Stimulated activated CD8-positive, alpha-beta memory T cell treated with anti-CD3 and anti-CD28 coated beads, Interleukin-4, amount 100 ng/mL, for 24 hours (primary cell): ENCODE measurements at regions not wholly inside any gene's neighbourhood (a gene's known extent, or its start where the extent isn't known, plus 50 kb on each side); places are given as distances from the start of the nearest gene placed in this dataset.

Experiments used
- DNase-seq: peaks from one replicate; pipeline ENCODE4 v3.0.0-alpha.2; 2020; ENCODE audit warnings: low read depth

DNA sequence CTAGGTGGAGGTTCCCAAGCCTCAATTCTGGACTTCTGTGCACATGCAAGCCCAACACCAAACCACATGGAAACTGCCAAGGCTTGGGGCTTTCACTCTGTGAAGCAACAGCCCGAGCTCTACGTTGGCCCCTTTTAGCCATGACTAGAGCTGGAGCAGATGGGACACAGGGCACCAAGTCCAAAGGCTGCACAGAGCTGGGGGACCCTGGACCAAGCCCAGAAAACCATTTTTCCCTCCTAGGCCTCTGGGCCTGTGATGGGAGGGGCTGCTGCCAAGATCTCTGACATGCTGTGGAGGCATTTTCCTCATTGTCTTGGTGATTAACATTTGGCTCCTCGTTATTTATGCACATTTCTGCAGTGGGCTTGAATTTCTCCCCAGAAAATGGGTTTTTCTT, 258.7 kb upstream of the ACTRT1 start:
- no peak for DNase-seq

DNA sequence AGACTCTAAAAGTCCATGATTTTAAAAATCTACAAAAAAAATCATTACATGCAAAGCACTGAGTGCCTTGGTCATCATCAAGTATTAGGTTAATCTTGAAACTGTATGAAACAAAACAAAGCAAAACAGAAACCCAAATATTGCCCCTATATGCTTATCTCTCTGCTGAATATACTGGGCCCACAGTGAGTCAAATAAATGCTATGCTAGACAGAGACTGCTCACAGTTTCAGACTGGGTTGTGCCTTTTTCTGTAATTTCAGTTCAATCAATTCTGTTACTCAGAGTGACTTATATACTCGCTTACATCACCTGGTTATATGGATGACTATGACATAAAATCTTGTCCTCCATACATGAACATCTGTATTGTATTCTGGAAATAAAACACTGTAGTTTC, 257.1 kb upstream of the ACTRT1 start:
- no peak for DNase-seq

DNA sequence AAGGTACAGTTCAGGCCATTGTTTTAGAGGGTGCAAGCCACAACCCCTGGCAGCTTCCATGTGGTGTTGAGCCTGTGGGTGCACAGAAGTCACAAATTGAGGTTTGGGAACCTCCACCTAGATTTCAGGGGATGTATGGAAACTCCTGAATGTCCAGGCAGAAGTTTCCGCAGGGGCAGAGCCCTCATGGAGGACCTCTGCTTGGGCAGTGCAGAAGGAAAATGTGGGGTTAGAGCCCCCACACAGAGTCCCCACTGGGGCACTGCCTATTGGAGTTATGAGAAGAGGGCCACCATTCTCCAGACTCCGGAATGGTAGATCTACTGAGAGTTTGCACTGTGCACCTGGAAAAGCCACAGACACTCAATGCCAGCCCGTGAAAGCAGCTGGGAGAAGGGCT, 242.0 kb upstream of the ACTRT1 start:
- DNase-seq = no peak

DNA sequence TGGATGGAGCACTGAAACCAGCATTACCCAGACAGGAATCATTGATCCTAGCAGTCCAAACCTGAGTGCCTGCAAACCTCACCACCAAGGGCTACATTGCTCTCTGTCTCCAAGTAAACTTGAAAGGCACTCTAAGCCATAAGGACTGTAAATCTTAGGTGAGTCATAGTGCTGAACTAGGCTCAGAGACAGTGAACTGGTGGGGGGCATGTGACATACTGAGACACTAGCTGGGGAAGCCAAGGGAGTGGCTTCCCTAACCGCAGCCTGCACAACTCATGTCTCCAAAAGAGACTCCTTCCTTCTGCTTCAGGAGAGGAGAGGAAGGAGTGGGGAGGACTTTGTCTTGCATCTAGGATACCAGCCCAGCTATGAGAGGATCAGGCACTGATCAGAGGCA, 235.5 kb upstream of the ACTRT1 start:
- no peak for DNase-seq

DNA sequence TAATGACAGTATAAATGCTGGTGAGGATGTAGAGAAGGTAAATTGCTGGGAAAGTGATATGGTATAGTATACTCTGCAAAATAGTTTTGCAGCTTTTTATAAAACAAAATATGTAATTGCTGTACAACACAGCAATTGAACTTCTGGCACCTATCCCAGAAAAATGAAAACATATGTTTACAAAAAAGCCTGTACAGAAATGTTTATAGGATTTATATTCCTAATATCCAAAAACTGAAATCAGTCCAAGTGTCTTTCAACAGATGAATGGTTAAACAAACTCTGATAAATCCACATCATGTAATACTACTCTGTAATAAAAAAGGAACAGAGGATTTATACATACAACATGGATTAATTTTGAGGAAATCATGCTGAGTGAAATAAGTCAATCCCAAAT, 198.4 kb upstream of the ACTRT1 start:
- DNase-seq = no peak

DNA sequence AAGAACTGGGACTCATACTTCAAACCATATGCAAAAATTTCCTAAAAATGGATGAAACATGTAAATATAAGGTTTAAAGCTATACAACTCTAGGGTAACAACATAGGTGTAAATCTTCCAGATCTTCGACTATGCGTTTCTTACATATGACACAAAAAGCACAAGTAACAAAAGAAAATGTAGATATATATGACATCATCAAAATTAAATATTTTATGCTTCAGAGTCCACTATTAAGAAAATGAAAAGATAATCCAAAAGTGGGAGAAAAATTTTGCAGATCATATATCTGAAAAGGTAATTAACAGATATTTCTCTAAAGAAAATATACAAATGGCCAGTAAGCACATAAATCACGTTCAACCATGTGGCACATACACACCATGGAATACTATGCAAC, 164.2 kb upstream of the ACTRT1 start:
- no peak for DNase-seq

DNA sequence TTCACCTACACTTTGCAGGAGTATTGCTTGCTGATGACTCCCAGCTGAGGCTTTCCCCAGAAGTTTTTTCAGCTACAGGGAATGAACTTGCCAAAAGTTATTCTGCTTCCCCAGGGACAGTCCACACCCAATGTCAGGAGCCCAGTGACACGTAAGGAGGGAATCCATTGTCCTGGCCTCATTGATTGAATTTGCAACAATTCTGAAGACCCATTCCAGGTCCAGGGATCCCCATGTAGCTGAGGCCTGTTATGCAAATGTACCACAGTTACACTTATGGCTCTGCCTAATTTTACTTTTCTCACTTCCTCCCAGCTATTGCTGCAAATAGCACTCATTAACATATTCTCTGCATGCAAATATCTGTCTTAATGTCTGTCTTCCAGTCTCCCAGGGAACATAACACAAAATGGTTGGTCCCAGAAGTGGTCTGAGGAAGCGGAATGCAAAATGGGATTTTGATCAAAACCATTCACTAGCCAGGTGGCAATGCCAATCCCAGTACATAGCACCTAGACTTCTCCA, 113.7 kb upstream of the ACTRT1 start:
- no peak for DNase-seq

DNA sequence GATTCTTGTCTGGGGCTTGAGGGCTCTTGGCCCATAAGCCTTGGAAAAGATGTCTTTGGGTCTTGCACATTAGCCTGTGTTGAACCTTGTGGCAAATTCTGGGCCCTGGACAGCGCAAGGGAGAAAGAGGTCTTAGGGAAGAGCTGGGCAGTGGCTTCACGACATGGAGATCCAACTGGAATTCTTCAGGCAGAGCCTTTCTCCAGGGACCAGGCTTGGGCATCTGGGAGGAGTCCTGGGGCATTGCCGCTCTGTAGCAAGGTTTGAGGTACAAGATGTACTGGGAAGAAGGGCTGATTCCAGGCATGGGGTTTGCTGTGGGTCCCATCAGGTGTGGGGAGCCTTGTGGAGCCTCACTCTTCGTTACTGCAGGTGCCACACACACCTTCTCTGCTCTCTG, 104.0 kb upstream of the ACTRT1 start:
- DNase-seq = no peak

DNA sequence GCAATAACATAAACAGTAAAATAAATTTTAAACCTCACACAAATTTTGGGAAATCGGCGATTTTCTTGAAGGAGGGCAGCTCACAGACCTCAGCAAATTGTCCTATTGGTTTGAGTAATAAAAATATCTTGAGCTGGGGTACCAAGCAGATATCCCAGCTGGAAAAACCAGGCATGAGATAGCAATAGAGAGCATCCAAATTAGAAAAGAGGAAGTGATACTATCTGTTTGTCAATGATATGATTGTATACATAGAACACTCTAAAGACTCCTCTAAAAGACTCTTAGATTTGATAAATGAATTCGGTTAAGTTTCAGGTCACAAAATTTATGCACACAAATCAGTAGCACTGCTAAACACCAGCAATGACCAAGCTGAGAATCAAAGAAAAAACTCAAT, 90.5 kb upstream of the ACTRT1 start:
- DNase-seq = no peak

DNA sequence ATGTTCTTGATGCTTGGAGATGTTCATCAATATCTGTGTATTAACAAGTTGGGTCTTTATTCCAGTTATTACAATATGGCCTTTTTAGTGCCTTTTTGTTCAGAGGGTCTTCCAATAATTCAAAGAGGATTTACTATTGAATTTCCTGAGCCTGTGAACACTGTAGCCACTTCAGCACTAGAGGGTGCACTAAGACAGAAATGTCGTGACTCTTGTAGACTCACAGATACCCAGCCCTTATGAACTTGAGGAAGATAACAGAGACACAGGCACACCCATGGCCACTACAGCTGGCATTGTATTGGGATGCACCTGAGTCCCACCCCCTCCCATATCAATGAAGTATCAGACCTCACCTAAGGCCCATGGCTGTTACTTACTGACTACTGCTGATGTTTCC, 54.4 kb upstream of the ACTRT1 start:
- no peak for DNase-seq

DNA sequence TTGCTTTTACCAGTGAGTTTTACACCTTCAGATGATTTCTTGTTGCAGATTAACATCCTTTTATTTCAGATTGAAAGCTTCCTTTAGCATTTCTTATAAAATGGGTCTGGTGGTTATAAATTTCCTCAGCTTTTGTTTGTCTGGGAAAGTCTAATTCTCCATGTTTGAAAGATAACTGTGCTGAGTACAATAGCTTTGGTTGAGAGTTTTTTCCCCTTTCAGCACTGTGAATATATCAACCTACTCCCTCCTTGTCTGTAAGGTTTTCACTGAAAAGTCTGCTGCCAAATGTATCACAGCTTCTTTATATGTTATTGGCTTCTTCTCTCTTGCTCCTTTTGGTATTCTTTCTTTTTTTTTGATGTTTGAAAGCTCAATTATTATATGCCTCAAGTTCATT, 53.5 kb upstream of the ACTRT1 start:
- no peak for DNase-seq
